BJ (cell line): ENCODE measurements at regions not wholly inside any gene's neighbourhood (a gene's known extent, or its start where the extent isn't known, plus 50 kb on each side); places are given as distances from the start of the nearest gene placed in this dataset.

ENCODE experiments used
- CTCF ChIA-PET: fragments of 350-600 bp; formaldehyde crosslinking; extraction: SDS; loops from one replicate; lab custom pipeline; 2021; ENCODE audit warnings: antibody characterized with exemption, inconsistent platforms; lab: Yijun Ruan, JAX
- POLR2A ChIA-PET: fragments of 300-600 bp; sonication (Branson Sonifier 250); formaldehyde crosslinking; extraction: SDS; loops from one replicate; lab custom pipeline; 2021; ENCODE audit warnings: antibody characterized with exemption; lab: Charles Lee
- DNase-seq: peaks from one replicate; pipeline ENCODE4 v3.0.0-alpha.2; 2011; ENCODE audit warnings: low read depth
- H3K27me3 ChIP-seq: 2 replicates; pipeline ENCODE4 v1.6.0; 2011; ENCODE audit warnings: low read length; ENCODE audit not compliant: control insufficient read depth, insufficient read depth
- H3K36me3 ChIP-seq: 2 replicates; pipeline ENCODE4 v1.5.1; 2011; ENCODE audit warnings: low read length; ENCODE audit not compliant: control insufficient read depth, insufficient read depth
- H3K4me3 ChIP-seq: 2 replicates; pipeline ENCODE4 v1.5.1; 2011; ENCODE audit warnings: low read depth, mild to moderate bottlenecking, control low read depth, low read length
- TF ChIP-seq, protein P1 (sequence below): IDR thresholded peaks from 2 replicates; pipeline ENCODE4 v1.5.1; 2011; ENCODE audit warnings: low read depth, mild to moderate bottlenecking, control low read depth, inconsistent platforms, low read length, moderate library complexity; ENCODE audit not compliant: insufficient read depth

- ChIA-PET POLR2A (no interaction called here), CTCF (no interaction called here)
- DNase-seq: no peak
Observed at GRCh38 chr6:147759536-147759935, 251.0 kb downstream of the SAMD5 start.

DNA sequence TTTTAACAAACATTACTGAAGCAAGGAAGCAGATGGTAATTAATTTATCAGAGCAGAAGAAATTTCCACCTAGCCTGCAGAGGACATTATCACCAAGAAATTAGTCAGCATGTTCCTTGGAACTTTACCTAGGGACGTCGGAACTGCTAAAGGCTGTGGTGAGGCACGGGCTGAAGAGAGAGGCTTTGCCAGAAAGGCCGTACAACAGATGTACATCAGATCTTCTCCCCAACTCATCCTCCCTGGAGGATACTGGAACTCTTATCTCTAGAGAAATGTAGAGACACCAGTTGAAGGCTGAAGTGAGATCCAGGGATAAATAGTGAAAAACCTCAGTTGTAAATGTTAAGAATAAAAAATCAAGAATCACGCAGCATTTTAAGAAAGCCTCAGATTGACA is 257.1 kb downstream of the SAMD5 start:
- Histone ChIP-seq H3K27me3 (no peaks in the 10 kb centered on the region), H3K4me3 (no peak overlapping the region), H3K36me3 (no peaks in the 10 kb centered on the region)
- TF ChIP-seq, protein P1, sequence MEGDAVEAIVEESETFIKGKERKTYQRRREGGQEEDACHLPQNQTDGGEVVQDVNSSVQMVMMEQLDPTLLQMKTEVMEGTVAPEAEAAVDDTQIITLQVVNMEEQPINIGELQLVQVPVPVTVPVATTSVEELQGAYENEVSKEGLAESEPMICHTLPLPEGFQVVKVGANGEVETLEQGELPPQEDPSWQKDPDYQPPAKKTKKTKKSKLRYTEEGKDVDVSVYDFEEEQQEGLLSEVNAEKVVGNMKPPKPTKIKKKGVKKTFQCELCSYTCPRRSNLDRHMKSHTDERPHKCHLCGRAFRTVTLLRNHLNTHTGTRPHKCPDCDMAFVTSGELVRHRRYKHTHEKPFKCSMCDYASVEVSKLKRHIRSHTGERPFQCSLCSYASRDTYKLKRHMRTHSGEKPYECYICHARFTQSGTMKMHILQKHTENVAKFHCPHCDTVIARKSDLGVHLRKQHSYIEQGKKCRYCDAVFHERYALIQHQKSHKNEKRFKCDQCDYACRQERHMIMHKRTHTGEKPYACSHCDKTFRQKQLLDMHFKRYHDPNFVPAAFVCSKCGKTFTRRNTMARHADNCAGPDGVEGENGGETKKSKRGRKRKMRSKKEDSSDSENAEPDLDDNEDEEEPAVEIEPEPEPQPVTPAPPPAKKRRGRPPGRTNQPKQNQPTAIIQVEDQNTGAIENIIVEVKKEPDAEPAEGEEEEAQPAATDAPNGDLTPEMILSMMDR: no peak
- no peak for DNase-seq
- ChIA-PET POLR2A (no interaction called here), CTCF (no interaction called here)

More at GRCh38 chr6:147759536-147759935, 251.0 kb downstream of the SAMD5 start:
- TF ChIP-seq, protein P1: no peak
- no peak overlapping the region for H3K4me3 ChIP-seq
- no peaks in the 10 kb centered on the region for H3K36me3 ChIP-seq
- no peaks in the 10 kb centered on the region for H3K27me3 ChIP-seq

DNA sequence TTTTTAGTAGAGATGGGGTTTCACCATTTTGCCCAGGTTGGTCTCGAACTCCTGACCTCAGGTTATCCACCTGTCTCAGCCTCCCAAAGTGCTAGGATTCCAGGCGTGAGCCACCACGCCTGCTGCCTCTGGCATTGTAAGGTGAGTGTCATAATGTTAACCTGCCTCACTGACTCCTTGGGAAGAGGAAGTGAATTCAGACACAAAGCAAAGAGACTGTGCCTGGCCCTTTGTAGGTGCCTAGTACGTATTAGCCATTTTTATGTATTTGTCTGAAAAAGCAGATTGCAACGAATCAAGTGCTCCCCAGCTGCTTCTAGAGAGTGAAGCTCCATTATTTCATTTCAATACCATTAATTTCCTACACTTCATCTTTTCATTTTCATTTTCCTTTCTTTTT is 260.5 kb downstream of the SAMD5 start:
- ChIA-PET POLR2A (no interaction called here), CTCF (no interaction called here)
- no peak for DNase-seq

GRCh38 chr6:147769496-147770087 is 261.1 kb downstream of the SAMD5 start:
- Histone ChIP-seq H3K27me3 (no peaks in the 10 kb centered on the region), H3K36me3 (no peaks in the 10 kb centered on the region), H3K4me3 (no peak overlapping the region)
- ChIA-PET CTCF (no interaction called here), POLR2A (no interaction called here)
- DNase-seq: no peak
- TF ChIP-seq, protein P1: no peak

More for the DNA sequence above, 260.5 kb downstream of the SAMD5 start:
- Histone ChIP-seq H3K27me3 (no peaks in the 10 kb centered on the region), H3K4me3 (no peak overlapping the region), H3K36me3 (no peaks in the 10 kb centered on the region)
- TF ChIP-seq, protein P1: no peak

GRCh38 chr6:147770221-147770620 is 261.7 kb downstream of the SAMD5 start:
- H3K36me3 ChIP-seq: no peaks in the 10 kb centered on the region
- H3K4me3 ChIP-seq: no peak overlapping the region
- ChIA-PET CTCF (interaction anchor here (0.6 kb wide), 1 partner anchor 33 kb away, joined by 3 read pairs; no protein-coding TSS in a partner anchor), POLR2A (no interaction called here)
- DNase-seq: no peak
- H3K27me3 ChIP-seq: no peaks in the 10 kb centered on the region
- TF ChIP-seq, protein P1: no peak
